ENCODE measurements at regions not wholly inside any gene's neighbourhood (a gene's known extent, or its start where the extent isn't known, plus 50 kb on each side); places are given as distances from the start of the nearest gene placed in this dataset.

DNA sequence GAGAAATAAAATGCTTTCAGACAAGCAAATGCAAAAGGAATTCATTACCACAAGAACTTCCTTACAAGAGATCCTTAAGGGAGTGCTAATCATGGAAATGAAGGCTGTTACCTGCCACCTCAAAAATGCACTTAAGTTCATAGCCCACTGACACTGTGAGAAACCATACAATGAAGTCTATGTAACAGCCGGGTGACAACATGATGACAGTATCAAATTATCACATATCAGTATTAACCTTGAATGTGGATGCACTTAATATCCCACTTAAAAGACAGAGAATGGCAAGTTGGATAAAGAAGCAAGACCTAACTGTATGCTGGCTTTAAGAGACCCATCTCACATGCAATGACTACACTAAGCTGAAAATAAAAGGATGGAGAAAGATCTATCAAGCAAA is 403.4 kb upstream of the MC4R start:
- no peak for DNase-seq (ENCODE audit: low spot score)

DNA sequence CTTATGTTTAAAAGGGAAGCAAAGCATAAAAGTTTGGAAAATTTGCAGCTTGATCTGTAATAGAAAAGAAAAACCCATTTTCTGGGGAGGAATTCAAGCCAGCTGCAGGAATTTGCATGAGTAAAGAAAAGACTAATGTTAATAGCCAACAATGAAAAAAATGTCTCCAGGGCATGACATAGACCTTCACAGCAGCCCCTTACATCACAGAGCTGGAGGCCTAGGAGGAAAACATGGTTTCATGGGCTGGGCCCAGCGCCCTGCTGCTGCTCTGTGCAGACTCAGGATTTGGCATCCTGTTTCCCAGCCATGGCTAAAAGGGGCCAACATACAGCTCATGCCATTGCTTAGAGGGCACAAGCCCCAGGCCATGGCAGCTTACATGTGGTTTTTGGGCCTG is 411.6 kb upstream of the MC4R start:
- DNase-seq (ENCODE audit: low spot score): no peak

DNA sequence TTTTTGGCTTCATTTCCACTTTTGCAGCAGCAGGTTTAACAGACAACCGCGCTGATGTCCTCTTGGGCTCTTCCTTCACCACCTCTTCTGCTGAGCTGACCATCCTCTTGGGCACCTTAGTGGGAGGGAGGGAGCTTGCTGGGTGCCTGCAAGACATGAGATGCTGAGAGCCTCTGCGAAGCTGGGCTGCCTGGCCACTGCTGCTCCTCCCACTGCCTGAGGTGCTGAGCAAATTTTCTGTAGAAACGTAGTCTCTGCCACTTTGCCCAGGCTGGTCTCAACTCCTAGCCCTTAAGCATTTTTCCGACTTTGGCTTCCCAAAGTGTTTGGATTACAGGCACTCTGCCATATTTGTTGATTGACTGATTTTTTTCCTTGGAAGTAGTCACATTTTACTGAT is 422.2 kb upstream of the MC4R start:
- DNase-seq (ENCODE audit: low spot score): no peak

DNA sequence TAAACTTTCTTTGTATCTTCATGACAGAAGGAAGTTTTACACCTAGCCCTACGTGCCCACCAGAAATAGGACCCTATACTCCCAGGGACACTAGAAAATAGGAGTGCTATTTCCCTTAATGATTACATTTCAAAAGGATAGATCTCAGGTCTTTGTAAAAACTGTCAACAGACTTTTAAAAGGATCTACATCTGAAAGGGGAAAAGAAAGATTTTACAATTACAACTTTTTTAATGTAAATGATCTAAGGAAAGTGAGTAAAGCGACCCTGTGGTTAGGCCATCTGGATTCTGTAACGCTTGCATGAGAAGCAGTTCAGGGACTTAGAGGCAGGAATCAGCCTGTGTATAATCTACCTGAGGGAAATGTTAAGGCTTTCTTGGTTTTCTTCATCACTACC is 431.8 kb upstream of the MC4R start:
- DNase-seq (ENCODE audit: low spot score): no peak

DNA sequence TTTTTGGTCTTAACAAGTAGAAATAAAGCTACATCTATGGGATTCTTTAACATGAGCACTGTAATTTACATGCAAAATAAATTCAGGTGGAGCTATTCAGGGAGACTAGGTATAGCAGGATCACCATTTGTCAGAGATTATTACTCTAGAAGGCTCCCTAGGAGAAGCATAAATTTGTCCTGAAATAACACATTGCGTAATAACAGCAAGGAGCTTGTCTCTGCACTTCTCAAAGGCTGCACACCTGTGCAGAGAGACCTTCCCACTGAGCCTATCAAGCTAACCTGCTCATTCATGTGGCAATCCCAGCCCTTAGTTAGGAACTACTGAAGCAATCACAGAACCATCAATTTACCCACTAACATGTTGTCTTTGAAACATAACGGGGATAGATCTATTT is 437.4 kb upstream of the MC4R start:
- no peak for DNase-seq (ENCODE audit: low spot score)

DNA sequence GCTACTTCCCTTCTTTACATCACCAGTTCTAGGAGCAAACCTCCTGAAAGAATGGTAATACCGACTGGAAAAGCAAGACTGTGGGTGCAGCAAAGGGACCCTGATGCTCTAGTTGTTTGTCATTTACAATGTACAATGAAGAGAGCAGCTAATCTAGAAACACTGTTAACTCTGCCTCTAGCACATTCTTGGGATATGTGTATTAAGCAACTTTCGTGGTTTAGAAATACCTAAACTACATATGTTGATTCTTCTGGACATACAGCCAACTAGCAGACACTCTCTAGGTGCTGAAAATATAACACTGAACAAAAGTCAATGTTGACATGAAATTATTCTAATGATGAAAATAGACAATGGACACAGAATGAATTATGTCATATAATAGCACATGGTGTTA is 440.3 kb upstream of the MC4R start:
- DNase-seq (ENCODE audit: low spot score): no peak

DNA sequence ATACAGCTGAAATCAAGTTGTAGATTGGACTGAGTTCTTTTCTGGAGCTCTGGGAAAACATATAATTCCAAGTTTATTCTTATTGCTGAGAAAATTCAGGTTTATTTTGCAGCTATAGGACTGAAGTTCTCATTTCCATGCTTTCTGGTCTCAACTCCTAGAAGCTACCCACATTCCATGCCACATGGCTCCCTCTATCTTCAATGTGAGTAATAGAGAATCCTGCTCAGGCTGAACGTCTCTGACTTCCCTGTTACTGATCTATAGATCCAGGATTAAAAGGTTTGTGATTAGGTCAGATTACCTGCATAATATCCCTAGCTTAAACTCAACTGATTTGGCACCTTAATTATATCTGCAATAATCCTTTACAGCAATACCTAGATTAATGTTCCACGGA is 453.8 kb upstream of the MC4R start:
- no peak for DNase-seq (ENCODE audit: low spot score)

DNA sequence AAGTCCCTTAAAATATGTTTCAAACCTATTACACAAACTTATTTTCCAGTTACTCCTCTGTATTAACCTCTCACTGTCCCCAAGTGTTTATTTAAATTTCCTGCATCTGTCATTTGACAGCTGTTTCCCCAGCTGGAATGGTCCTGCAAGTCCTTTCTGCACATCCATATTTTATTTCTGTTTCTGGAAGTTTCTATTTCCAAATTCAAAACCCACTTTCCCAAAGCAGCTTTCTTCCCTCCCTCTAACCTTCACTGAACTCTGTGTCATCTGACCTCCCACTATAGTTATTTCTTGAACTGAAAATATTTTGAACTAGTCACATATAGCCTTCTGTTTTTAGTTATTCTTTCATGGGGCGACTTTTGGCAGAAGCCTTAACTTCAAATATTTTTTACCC is 459.4 kb upstream of the MC4R start:
- no peak for DNase-seq (ENCODE audit: low spot score)

DNA sequence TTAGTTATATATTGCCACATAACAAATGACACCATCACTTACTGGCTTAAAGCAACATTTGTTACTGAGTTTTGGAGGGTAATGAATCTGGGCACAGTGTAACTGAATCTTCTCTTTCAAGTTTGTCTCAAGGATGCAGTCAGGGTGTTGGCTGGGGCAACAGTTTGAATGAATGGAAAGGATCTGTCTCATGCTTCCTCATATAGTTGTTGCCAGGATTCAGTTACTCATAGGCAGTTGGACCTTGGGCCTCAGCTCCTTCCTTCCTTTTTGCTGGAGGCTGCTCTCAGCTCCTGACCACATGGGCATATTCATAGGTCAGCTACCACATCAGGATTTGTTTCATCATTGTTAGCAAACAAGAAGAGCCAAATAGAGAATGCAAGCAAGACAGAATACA is 466.1 kb upstream of the MC4R start:
- DNase-seq (ENCODE audit: low spot score): no peak

DNA sequence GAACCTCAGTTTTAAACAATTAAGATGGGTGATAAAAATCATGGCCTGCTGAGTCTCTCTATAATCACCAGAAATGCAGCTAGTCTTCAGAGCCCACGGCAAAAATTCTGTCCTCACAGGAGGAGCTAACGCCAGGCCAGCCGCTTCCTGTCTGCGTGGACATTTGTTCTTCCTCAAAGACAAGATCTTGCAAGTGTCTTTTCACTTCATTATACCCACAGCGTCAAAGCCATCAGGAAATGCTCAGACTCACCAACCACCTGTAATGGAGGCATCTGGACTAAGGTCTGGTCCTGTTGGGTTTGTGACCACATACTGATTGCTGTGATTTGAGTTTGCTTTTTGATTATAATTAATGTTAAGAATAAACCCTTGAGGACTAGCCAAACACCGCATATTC is 473.8 kb upstream of the MC4R start:
- DNase-seq (ENCODE audit: low spot score): no peak

DNA sequence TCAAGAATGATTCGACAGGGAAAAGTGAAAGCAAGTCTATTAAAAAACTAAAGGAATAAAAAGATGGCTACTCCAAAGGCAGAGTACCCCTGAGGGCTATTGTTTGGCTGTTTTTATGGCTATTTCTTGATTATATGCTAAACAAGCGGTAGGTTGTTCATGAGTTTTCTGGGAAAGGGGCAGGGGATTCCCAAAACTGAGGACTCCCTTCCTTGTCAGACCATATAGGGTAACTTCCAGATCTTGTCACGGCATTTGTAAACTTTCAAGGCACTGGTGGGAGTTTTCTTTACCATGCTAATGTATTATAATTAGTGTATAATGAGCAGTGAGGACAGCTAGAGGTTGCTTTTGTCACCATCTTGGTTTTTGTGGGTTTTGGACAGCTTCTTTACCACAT is 474.9 kb upstream of the MC4R start:
- DNase-seq (ENCODE audit: low spot score): no peak

DNA sequence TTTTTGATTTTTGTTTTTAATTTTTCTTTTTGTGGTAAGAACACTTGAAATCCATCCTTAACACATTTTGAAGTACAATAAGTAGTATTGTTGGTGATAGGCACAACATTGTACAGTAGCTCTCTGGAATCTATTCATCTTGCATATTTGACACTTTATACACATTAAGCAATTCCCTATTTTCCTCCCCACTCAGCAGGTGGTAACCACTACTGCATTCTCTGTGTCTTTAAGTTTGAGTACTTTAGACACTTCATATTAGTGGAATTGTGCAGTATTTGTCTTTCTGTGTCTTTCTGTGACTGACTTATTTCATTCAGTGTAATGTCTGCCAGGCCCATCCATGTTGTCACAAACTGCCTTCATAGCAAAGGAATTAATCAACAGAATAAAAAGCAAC is 471.7 kb upstream of the CDH20 start:
- DNase-seq (ENCODE audit: low spot score): no peak

DNA sequence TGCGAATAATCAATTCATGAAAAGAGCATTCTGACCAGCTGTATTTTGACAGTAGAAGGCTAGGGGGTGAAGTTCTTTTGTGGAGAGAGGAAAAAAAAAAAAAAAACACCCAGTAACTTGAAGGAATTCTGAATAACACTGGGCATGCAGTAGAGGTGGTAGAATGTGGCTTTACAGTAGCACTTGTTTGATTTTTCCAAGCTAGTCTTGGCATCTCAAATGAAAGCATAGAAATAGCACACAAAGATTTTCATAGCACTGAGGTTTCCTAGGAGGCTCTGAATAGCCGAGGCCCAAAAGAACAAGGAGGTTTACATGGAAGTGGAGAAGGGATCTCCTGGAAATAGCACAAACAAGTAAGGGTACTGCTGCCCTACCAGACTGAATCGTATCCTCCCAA is 470.2 kb upstream of the CDH20 start:
- DNase-seq (ENCODE audit: low spot score): no peak

DNA sequence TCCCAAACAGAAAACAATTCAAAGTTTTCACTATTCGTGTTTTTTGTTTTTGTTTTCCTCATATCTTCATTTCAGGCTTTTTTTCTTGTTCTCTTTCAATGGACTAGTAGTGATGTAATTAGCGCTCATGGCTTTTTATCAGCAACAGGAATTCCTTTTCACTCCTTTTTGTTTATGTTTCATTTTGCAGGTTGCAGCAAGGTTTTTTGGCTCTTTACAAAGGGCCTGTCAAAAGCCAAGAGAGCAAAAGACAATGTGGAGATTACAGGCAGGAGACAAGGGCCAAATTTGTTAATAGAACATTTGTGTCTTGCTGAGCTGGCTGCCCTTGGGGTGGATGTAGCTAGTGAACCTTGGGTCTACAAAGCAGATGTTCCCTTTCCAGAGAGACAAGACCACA is 467.4 kb upstream of the CDH20 start:
- no peak for DNase-seq (ENCODE audit: low spot score)

DNA sequence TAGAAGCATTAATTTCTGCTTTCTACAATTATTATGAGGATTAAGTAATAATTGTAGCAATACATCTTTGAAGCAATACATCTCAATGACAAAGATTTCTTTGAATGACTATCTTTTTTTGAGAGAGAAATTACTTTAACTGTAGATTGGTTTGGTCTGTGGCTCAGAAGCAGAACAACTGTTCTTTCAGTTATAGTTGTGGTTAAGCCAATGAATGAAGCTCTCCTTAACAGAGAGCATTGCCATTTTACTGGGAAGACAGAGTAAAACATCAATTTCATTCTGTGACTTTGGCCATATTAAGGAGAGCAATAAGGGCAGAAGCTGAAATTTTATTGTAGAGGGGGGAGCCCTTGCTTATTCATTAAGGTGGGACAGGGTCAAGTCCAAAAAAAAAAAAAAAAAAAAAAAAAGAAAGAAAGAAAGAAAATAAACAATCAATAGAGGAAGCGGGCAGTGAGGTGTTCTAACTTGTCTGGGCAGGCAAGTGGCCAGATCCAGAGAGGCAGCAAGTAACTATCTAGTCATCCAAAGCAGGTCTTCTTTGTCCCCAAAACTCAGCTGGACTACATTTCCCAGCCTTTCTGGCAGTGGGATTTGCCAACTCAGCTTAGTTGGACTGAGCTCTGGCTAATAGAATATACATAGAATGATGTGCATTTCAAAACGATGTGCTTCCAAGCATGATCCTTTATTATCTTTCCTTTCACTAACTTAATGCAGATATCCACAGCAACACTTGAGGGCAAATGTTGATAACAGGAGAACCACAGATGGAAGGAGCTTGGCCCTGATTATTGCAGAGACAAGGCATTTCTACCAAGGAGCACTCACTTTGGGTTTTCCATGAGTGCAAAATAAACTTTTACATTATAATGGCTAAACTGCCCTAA is 462.7 kb upstream of the CDH20 start:
- no peak for DNase-seq (ENCODE audit: low spot score)

DNA sequence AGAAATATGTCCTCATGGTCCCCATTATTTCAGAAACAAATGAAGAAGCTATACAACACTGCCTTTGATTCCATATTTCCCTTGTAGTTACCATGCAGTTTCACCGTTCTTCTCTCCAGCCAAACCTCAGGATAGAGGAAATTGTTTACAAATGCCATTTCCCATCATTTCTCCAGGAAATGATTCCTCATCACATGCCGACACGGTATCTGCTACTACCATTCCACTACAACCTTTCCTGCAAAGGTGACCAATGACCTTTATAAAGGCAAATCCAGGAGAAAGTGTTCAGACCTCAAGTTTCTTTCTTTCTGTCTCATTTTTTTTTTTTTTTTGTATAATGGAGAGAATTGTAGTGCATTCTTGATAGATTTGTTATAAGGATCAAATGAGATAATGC is 460.8 kb upstream of the CDH20 start:
- DNase-seq (ENCODE audit: low spot score): no peak

DNA sequence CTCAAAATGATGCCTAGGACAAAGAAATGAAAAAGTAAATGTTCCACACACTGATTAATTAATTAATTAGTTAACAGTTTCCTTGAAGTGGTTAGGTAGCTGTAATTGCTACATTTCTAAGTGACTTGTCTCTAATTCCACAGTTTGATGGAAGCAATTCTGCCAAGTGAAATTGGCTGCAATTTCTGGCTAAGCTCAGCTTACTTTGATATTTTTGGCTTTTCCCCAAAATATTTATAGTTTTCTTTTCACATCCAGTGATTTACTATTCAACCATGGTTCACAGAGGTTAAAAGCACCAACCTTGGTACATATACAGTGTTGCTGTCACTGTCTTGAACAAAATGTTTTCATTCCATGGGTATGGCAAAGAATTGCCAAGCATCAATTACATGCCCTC is 459.5 kb upstream of the CDH20 start:
- DNase-seq (ENCODE audit: low spot score): no peak

DNA sequence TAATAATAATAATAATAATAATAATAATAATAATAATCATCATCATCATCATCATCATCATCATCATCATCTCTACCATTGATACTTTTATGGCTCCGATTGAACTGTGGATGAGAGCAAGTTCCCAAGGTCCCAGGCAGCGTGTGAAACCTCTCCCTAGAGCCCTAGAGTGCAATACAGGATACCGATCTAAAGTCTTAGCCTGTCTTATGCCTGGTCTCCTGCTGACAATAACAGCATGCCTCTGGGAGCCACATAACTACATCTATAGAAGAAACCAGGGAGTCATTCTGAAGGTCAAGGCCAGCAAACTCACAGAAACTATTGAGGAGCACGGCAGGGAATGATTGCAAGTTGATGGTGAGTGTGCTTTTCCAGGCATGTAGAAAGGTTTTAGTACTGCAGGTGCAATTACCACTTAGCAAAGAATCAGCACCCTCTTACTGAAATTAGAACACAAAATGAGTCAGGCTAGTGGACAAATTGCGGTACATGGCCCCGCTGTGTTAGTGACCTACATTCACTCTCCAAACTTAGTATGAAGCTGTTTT is 457.2 kb upstream of the CDH20 start:
- no peak for DNase-seq (ENCODE audit: low spot score)

DNA sequence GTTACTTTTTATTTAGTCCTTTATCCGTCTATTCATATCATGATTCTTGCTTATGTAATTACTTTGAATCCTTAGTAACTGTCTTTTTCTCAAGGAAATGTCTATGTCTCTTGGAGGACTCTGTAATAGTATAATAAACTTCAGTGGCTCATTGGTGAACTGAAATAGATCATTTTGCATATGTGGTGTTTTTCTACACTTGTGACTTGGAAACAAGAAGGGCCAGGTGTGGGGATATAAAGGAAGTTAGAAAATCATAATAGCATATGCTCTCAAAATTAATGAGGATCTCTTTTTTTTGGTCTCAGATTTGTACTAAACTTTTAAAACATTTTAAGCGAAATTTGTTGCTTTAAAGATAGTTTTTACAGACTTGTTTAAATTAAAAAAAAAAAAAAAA is 453.0 kb upstream of the CDH20 start:
- DNase-seq (ENCODE audit: low spot score): no peak

DNA sequence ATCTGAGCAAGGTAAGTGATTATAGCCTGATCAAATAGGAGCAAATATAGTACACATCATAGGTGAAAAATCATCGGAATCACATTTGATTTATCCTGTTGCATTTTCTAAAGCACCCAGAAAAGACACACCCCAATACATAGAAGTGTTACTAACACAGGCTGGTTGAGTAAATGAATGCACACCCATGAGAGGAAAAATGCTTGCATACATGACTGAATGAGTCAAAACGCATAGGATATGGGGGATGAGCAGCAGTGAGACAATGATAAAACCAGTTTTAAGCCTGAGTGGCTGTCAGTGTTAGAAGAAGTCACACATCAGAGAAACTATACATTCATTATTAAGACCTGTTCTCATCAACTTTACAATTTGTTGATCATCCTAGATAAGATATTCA is 449.6 kb upstream of the CDH20 start:
- no peak for DNase-seq (ENCODE audit: low spot score)

DNA sequence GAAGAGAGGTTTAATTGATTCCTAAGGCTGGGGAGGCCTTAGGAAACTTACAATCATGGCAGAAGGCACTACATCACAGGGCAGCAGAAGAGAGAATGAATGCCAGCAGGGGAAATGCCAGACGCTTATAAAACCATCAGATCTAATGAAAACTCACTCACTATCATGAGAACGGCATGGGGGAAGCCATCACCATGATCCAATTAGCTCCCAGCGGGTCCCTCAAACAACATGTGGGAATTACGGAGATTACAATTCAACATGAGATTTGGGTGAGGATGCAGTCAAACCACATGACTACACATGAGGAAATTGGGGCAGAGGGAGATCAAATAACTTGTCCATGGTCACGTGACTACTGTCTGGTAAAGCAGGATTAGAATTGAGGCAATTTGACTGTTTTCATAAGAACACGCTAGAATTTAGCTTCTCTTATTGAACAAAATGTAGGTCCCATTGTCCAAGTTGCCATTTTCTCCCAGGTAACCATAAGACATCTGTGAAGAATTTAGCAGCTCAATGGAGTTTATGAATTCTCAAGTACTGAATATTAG is 445.1 kb upstream of the CDH20 start:
- no peak for DNase-seq (ENCODE audit: low spot score)

DNA sequence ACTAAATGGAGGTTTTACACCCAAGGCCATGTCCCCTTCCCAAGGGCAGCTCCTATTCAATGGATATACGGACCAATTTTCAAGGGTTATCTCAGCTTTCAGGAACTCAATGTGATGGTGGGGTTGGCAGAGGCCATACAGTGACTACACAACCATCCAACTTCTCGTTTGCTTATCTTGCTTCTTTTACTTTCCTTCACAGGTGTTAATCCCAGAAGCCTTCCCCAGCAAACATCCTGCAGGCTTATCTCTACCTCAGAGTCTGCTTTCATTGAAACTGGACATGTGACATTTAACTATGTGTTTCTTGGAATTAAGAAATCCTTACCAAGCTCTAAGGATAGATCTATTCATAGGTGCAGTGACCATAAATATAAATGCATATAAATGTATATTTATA is 443.8 kb upstream of the CDH20 start:
- no peak for DNase-seq (ENCODE audit: low spot score)

DNA sequence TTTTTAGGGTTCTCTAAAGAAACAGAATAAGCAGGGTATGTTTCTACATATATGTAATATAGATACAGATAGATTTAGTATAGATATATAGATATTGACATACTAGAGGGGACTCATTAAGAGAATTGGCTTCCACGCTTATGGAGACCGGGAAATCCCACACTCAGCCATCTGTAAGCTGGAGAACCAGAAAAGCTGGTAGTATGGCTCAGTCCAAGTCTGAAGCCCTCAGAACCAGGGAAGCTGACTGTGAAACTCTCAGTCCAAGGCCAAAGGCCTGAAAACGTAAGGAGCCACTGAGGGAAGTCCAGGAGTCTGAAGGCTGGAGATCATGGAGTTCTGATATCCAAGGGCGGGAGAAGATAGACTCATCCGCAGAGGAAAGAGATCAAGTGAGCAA is 441.3 kb upstream of the CDH20 start:
- no peak for DNase-seq (ENCODE audit: low spot score)

DNA sequence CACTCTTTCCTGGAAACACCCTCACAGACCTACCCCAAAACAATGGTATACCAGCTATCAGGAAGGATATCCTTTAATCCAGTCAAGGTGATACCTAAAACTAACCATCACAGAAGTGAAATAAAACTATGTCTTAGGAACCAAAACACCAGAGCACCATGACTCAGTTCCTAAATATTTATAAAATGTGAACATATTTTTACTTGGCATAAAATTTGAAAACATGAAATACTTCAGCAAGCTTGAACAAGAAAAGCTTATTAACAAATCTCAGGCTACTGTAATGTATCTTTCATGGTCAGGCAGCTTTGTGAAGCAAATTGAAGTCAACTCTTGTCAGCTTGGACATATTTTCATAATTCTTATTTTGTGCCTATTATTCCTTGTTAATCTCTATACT is 440.8 kb upstream of the CDH20 start:
- no peak for DNase-seq (ENCODE audit: low spot score)
